Ectodermal cell (in vitro differentiated cells): ENCODE measurements at regions not wholly inside any gene's neighbourhood (a gene's known extent, or its start where the extent isn't known, plus 50 kb on each side); places are given as distances from the start of the nearest gene placed in this dataset.
"Not testable (repeated sequence)": the region's sequence is repeated elsewhere in the genome, so short reads cannot be mapped to it uniquely, and the experiment has no call there.

Source experiments
- H3K27ac ChIP-seq: 2 replicates; pipeline ENCODE4 v1.7.0; 2013; ENCODE audit warnings: mild to moderate bottlenecking, low read depth, low read length; ENCODE audit not compliant: insufficient read depth, poor library complexity, severe bottlenecking
- H3K27me3 ChIP-seq: 2 replicates; pipeline ENCODE4 v1.7.0; 2013; ENCODE audit warnings: mild to moderate bottlenecking, low read length; ENCODE audit not compliant: insufficient read depth, control insufficient read depth, poor library complexity, severe bottlenecking
- H3K36me3 ChIP-seq: one replicate; pipeline ENCODE4 v1.7.0; 2013; ENCODE audit warnings: low read length; ENCODE audit not compliant: control insufficient read depth, insufficient read depth
- H3K4me1 ChIP-seq: one replicate; pipeline ENCODE4 v1.7.0; 2013; ENCODE audit warnings: low read length; ENCODE audit not compliant: control insufficient read depth, insufficient read depth
- H3K4me3 ChIP-seq: 2 replicates; pipeline ENCODE4 v1.7.0; 2013; ENCODE audit warnings: low read depth, low read length, control low read depth; ENCODE audit not compliant: insufficient read depth
- H3K9me3 ChIP-seq: 2 replicates; pipeline ENCODE4 v1.7.0; 2013; ENCODE audit warnings: mild to moderate bottlenecking, low read length, moderate library complexity; ENCODE audit not compliant: control insufficient read depth
- WGBS, 2 experiments: methylation state at CpG; one replicate each; pipeline ENCODE4 v1.1.7; 2013; ENCODE audit warnings: missing lambda C conversion rate in 2 of 2; 5-methylcytosine and 5-hydroxymethylcytosine counted together

DNA sequence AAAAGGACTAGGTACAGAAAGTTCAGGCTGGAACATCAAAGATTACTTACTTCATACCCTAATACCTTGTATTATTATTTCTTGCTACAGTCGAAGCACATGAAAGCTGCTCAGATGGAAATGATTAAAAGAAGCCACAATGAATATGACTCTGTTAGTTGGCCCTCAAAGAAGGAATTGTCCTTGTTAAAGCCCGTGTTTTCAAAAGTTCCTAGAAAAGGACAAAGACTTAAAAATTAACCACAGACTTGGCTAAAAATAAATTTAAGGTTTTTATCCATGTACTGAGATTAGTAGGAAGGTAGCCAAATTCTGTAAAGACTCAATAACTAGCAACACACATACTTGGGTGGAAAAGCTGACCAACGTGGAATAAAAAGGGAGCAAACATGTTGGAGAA lies 251.0 kb upstream of the RARB start:
- H3K27ac ChIP-seq: no peak overlapping the region

GRCh38 chr3:25178672-25179071 lies 249.4 kb upstream of the RARB start:
- Histone ChIP-seq H3K27me3 (no peaks in the 10 kb centered on the region), H3K4me1 (no peaks in the 10 kb centered on the region), H3K4me3 (no peak overlapping the region), H3K36me3 (no peaks in the 10 kb centered on the region), H3K9me3 (no peaks in the 10 kb centered on the region), H3K27ac (no peak overlapping the region)
- 92 to 100% methylated on average over 4 of the region's 4 CpGs for WGBS, 2 experiments

More for the DNA sequence above, 251.0 kb upstream of the RARB start:
- H3K4me3 ChIP-seq: no peak overlapping the region
- 93 to 100% methylated on average over 3 of the region's 3 CpGs for WGBS, 2 experiments
- no peaks in the 10 kb centered on the region for H3K4me1 ChIP-seq
- no peaks in the 10 kb centered on the region for H3K27me3 ChIP-seq
- H3K36me3 ChIP-seq: no peaks in the 10 kb centered on the region
- no peaks in the 10 kb centered on the region for H3K9me3 ChIP-seq

DNA sequence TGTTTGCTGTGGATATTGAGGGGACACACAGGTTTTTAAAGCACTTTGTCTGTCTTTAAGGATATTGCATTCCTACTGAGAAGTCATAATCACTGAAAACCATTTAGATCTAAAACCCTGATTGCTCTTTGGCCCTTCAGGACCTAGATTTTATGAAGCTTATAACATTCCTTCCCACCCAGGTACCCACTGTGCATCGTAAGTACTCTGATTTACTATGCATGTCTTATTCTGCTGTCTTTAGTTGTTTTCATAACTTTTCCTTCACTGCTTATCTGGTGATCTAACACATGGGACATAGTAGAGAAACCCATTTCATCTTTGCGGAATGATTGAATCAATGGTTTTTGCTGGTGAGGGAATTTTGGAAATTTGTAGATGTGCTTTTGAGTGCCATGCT lies 247.0 kb upstream of the RARB start:
- H3K4me3 ChIP-seq: no peak overlapping the region
- no peaks in the 10 kb centered on the region for H3K27me3 ChIP-seq
- no peaks in the 10 kb centered on the region for H3K36me3 ChIP-seq
- no peak overlapping the region for H3K27ac ChIP-seq
- H3K4me1 ChIP-seq: no peaks in the 10 kb centered on the region
- H3K9me3 ChIP-seq: no peaks in the 10 kb centered on the region
- whole genome bisulfite sequencing, 2 experiments: 92 to 99% methylated on average over 2 of the region's 2 CpGs

DNA sequence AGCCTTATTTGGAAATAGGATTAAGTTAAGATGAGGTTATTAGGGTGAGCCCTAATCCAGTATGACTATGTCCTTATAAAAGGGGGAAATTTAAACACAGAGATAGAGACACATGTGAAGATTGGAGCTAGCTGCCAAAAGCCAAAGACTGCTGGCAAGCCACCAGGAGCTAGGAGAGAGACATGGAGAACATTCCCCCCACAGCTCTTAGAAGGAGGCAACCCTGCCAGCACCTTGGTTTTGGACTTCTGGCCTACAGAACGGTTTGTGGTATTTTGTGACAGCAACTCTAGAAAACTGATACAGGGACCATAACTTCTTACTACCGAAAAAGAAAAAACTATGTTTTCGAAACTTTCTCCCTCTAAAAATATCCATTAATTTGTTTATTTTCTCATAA lies 245.3 kb upstream of the RARB start:
- no peaks in the 10 kb centered on the region for H3K36me3 ChIP-seq

DNA sequence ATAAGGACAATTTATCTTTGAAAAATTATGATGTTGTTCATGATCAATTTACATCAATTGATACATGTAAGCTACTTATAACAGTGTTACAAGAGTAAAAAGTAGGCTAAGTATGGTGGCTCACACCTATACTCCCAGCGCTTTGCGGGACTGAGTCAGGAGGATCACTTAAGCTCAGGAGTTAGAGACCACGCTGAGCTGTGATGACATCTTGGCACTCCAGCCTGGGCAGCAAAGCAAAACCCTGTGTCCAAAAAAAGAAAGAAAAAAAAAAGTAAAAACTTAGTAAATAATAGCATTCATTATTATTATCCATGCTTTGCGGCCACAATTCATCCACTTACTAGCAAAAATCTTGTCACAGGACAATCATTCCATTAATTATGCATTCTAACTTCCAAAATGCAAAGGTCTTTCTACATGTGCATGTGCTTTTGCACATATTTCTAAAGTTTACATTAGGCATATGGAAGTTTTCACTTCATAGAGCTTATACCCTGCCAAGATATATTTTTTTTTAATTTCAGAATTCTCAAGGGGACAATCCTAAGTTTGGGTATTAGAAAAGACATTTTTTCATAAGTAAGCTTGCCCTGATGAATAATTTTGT lies 243.3 kb upstream of the RARB start:
- H3K4me1 ChIP-seq: no peaks in the 10 kb centered on the region
- H3K4me3 ChIP-seq: no peak overlapping the region
- WGBS, 2 experiments: 95 to 97% methylated on average over 4 of the region's 4 CpGs
- no peaks in the 10 kb centered on the region for H3K27me3 ChIP-seq
- H3K36me3 ChIP-seq: no peaks in the 10 kb centered on the region
- H3K9me3 ChIP-seq: no peaks in the 10 kb centered on the region
- no peak overlapping the region for H3K27ac ChIP-seq

More for the DNA sequence above, 245.3 kb upstream of the RARB start:
- WGBS, 2 experiments: 92 to 98% methylated on average over 3 of the region's 3 CpGs
- no peaks in the 10 kb centered on the region for H3K9me3 ChIP-seq
- no peaks in the 10 kb centered on the region for H3K27me3 ChIP-seq
- no peak overlapping the region for H3K27ac ChIP-seq
- H3K4me3 ChIP-seq: no peak overlapping the region
- no peaks in the 10 kb centered on the region for H3K4me1 ChIP-seq

DNA sequence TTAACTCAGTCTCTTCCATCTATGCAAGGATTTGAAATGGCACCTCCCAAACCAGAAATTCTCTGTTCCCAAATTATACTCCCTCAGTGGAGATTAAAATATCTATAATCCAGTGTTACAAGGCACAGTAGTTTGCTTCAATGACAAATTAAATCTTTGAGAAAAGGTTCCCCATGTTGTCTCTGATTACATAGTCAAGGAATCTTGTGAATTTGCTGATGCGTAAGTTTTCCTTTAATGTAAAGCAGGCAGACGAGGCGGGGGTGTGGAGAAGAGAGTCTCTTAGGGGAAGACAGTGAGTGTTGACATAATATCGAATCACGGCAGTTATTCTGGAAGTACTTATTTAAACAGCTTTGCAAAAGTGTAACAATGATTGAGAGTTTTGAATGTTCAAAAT lies 236.4 kb upstream of the RARB start:
- Histone ChIP-seq H3K4me1 (no peaks in the 10 kb centered on the region), H3K9me3 (no peaks in the 10 kb centered on the region), H3K27me3 (no peaks in the 10 kb centered on the region), H3K27ac (no peak overlapping the region), H3K4me3 (no peak overlapping the region), H3K36me3 (no peaks in the 10 kb centered on the region)
- 92 to 94% methylated on average over 5 of the region's 5 CpGs for WGBS, 2 experiments

DNA sequence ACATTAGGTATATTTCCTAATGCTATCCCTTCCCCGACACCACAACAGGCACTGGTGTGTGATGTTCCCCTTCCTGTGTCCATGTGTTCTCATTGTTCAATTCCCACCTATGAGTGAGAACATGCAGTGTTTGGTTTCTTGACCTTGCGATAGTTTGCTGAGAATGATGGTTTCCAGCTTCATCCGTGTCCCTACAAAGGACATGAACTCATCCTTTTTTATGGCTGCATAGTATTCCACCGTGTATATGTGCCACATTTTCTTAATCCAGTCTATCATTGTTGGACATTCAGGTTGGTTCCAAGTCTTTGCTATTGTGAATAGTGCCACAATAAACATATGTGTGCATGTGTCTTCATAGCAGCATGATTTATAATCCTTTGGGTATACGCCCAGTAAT lies 228.5 kb upstream of the RARB start:
- H3K9me3 ChIP-seq, H3K36me3 ChIP-seq, H3K27ac ChIP-seq, H3K27me3 ChIP-seq, H3K4me3 ChIP-seq, H3K4me1 ChIP-seq: not testable (repeated sequence)
- 74 to 97% methylated on average over 4 to 5 of the region's 5 CpGs for WGBS, 2 experiments

- Histone ChIP-seq H3K4me3 (no peak overlapping the region), H3K4me1 (no peaks in the 10 kb centered on the region), H3K36me3 (no peaks in the 10 kb centered on the region), H3K27ac (no peak overlapping the region), H3K27me3 (no peaks in the 10 kb centered on the region), H3K9me3 (no peaks in the 10 kb centered on the region)
- whole genome bisulfite sequencing, 2 experiments: 86 to 88% methylated on average over 7 of the region's 7 CpGs
Measured at GRCh38 chr3:25212736-25213135, 215.3 kb upstream of the RARB start.

- H3K4me1 ChIP-seq: no peaks in the 10 kb centered on the region
- H3K27ac ChIP-seq: no peak overlapping the region
- no peak overlapping the region for H3K4me3 ChIP-seq
- H3K27me3 ChIP-seq: no peaks in the 10 kb centered on the region
- no peaks in the 10 kb centered on the region for H3K36me3 ChIP-seq
- no peaks in the 10 kb centered on the region for H3K9me3 ChIP-seq
- WGBS, 2 experiments: 79 to 100% methylated on average over 1 of the region's 2 CpGs
Measured at GRCh38 chr3:25214034-25214433, 214.0 kb upstream of the RARB start.

DNA sequence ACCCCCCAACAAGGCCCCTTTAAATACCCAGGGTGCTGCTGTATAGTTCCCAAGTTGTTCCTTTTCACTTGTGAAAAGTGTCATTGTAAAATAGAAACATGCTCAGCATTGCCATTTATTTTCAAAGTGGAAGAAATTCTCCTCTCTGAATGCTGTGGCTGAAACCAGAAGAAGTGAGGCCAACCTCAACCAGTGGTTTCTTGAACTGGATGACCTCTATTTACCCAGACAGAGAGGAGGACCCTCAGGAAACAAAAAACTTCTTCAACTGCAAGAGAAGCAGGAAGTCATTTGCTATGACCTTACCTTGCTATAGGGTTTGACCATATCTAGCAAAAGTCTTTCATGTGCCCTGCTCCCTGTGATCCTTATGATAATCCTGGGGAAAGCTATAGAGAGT lies 209.7 kb upstream of the RARB start:
- H3K4me1 ChIP-seq: no peaks in the 10 kb centered on the region
- no peaks in the 10 kb centered on the region for H3K9me3 ChIP-seq
- no peak overlapping the region for H3K4me3 ChIP-seq
- no peak overlapping the region for H3K27ac ChIP-seq
- H3K27me3 ChIP-seq: no peaks in the 10 kb centered on the region
- H3K36me3 ChIP-seq: no peaks in the 10 kb centered on the region

- Histone ChIP-seq H3K27me3 (no peaks in the 10 kb centered on the region), H3K4me3 (no peak overlapping the region), H3K4me1 (peaks cover 11% of the 10 kb centered on the region), H3K36me3 (no peaks in the 10 kb centered on the region), H3K9me3 (no peaks in the 10 kb centered on the region), H3K27ac (no peak overlapping the region)
- WGBS, 2 experiments: 92 to 100% methylated on average over 1 of the region's 1 CpG
Measured at GRCh38 chr3:25226747-25227146, 201.3 kb upstream of the RARB start.
